ENCODE measurements at regions not wholly inside any gene's neighbourhood (a gene's known extent, or its start where the extent isn't known, plus 50 kb on each side); places are given as distances from the start of the nearest gene placed in this dataset.

- DNase-seq (ENCODE audit: extremely low read depth in 1 of 11, low read depth in 9 of 11, low spot score in 4 of 11), result peak in 1 of 11 donors; percentile 11
Observed at GRCh38 chr4:3862640-3863420, 96.6 kb downstream of the ADRA2C start.

GRCh38 chr4:3863841-3864741 is 97.9 kb downstream of the ADRA2C start:
- DNase-seq (ENCODE audit: extremely low read depth in 1 of 11, low read depth in 9 of 11, low spot score in 4 of 11), result no peak

- DNase-seq (ENCODE audit: extremely low read depth in 1 of 11, low read depth in 9 of 11, low spot score in 4 of 11), result no peak
Observed at GRCh38 chr4:3864742-3865721, 98.8 kb downstream of the ADRA2C start.

- no peak for DNase-seq (ENCODE audit: extremely low read depth in 1 of 11, low read depth in 9 of 11, low spot score in 4 of 11)
Observed at GRCh38 chr4:3865986-3866812, 100.0 kb downstream of the ADRA2C start.

GRCh38 chr4:3866813-3867129 is 100.6 kb downstream of the ADRA2C start:
- no peak for DNase-seq (ENCODE audit: extremely low read depth in 1 of 11, low read depth in 9 of 11, low spot score in 4 of 11)

GRCh38 chr4:3867403-3868100 is 101.4 kb downstream of the ADRA2C start:
- no peak for DNase-seq (ENCODE audit: extremely low read depth in 1 of 11, low read depth in 9 of 11, low spot score in 4 of 11)

GRCh38 chr4:3868211-3869173 is 102.3 kb downstream of the ADRA2C start:
- peak in 8 of 11 donors; percentile 24 to 59 (median 46) for DNase-seq (ENCODE audit: extremely low read depth in 1 of 11, low read depth in 9 of 11, low spot score in 4 of 11)

- no peak for DNase-seq (ENCODE audit: extremely low read depth in 1 of 11, low read depth in 9 of 11, low spot score in 4 of 11)
Observed at GRCh38 chr4:3869174-3869572, 103.0 kb downstream of the ADRA2C start.

GRCh38 chr4:3869661-3870566 is 103.7 kb downstream of the ADRA2C start:
- no peak for DNase-seq (ENCODE audit: extremely low read depth in 1 of 11, low read depth in 9 of 11, low spot score in 4 of 11)

GRCh38 chr4:3870567-3870962 is 104.4 kb downstream of the ADRA2C start:
- DNase-seq (ENCODE audit: extremely low read depth in 1 of 11, low read depth in 9 of 11, low spot score in 4 of 11), result no peak

- DNase-seq (ENCODE audit: extremely low read depth in 1 of 11, low read depth in 9 of 11, low spot score in 4 of 11), result peak in 8 of 11 donors; percentile 20 to 61 (median 44)
Observed at GRCh38 chr4:3871181-3871852, 105.1 kb downstream of the ADRA2C start.

- no peak for DNase-seq (ENCODE audit: extremely low read depth in 1 of 11, low read depth in 9 of 11, low spot score in 4 of 11)
Observed at GRCh38 chr4:3871881-3872833, 106.0 kb downstream of the ADRA2C start.

GRCh38 chr4:3872834-3873313 is 106.7 kb downstream of the ADRA2C start:
- DNase-seq (ENCODE audit: extremely low read depth in 1 of 11, low read depth in 9 of 11, low spot score in 4 of 11), result no peak

Measured in renal cortex interstitium (tissue), 11 donors.